ENCODE measurements at regions not wholly inside any gene's neighbourhood (a gene's known extent, or its start where the extent isn't known, plus 50 kb on each side); places are given as distances from the start of the nearest gene placed in this dataset.

DNA sequence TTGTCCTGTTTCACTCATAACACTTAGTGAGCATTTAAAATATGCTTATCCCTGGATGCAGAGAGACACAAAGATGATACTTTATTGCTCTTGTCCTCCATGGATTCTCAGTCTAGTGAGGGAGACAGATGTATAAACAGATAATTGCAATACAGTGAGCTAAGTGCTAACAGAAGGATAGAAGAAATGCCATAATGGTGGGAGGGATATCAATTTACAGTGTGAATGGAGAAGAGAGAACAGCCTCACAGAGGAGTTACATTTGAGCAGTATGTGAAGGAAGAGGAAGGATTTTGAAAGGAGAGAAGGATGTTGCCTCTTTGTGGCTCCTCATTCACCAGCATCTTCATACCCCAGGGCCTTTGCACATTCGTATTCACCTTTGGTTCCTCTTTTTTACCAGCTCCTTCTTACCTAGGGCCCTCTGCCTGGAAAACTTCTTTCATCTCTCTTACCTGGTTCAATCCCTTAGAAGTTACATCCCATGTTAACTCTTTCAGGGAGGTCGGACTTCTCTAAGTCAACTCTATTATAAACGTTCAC lies 341.7 kb downstream of the PRL start:
- no peaks in the 10 kb centered on the region for H3K36me3 ChIP-seq (ENCODE audit: control insufficient read depth in 2 of 2, extremely low read depth in 1 of 2, insufficient read depth in 2 of 2, low read length in 2 of 2)
- H3K9ac ChIP-seq (ENCODE audit: control insufficient read depth, extremely low read depth, insufficient read depth, low read length) = no peak overlapping the region
- H3K4me1 ChIP-seq (ENCODE audit: control insufficient read depth, extremely low read depth, insufficient read depth, low read length) = peaks cover 4% of the 10 kb centered on the region
- H3K27ac ChIP-seq (ENCODE audit: control insufficient read depth, insufficient read depth, low read length) = no peak overlapping the region
- H3K9me3 ChIP-seq (ENCODE audit: control insufficient read depth, low read depth, low read length) = no peaks in the 10 kb centered on the region
- no peak for DNase-seq (ENCODE audit: low read depth, low spot score)
- H3K9me1 ChIP-seq (ENCODE audit: control insufficient read depth, extremely low read depth, insufficient read depth, low read length) = no peaks in the 10 kb centered on the region
- H2AFZ ChIP-seq (ENCODE audit: control insufficient read depth, low read length) = no peak overlapping the region
- H3K4me2 ChIP-seq (ENCODE audit: control insufficient read depth, extremely low read depth, insufficient read depth, low read depth, low read length) = no peak overlapping the region
- no peaks in the 10 kb centered on the region for H4K20me1 ChIP-seq (ENCODE audit: control insufficient read depth, extremely low read depth, insufficient read depth, low read length)
- no peak for FAIRE-seq
- H3K79me2 ChIP-seq (ENCODE audit: control insufficient read depth, insufficient read depth, low read length) = no peaks in the 10 kb centered on the region
- H3K4me3 ChIP-seq (ENCODE audit: control insufficient read depth in 2 of 3, extremely low read depth in 1 of 3, insufficient read depth in 2 of 3, low read depth in 1 of 3, low read length in 3 of 3) = no peak overlapping the region
- TF ChIP-seq, protein P1, sequence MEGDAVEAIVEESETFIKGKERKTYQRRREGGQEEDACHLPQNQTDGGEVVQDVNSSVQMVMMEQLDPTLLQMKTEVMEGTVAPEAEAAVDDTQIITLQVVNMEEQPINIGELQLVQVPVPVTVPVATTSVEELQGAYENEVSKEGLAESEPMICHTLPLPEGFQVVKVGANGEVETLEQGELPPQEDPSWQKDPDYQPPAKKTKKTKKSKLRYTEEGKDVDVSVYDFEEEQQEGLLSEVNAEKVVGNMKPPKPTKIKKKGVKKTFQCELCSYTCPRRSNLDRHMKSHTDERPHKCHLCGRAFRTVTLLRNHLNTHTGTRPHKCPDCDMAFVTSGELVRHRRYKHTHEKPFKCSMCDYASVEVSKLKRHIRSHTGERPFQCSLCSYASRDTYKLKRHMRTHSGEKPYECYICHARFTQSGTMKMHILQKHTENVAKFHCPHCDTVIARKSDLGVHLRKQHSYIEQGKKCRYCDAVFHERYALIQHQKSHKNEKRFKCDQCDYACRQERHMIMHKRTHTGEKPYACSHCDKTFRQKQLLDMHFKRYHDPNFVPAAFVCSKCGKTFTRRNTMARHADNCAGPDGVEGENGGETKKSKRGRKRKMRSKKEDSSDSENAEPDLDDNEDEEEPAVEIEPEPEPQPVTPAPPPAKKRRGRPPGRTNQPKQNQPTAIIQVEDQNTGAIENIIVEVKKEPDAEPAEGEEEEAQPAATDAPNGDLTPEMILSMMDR (optimal IDR thresholded peaks at IDR 0.05 in 1 of 3, IDR thresholded peaks at IDR 0.05 in 1 of 3, conservative IDR thresholded peaks at IDR 0.05 in 1 of 3; ENCODE audit: extremely low read depth in 1 of 3, insufficient read depth in 2 of 3, low read length in 3 of 3) = no peak
- TF ChIP-seq EZH2 (IDR thresholded peaks at IDR 0.05; ENCODE audit: low read length) = no peak
- dilution Hi-C loops (cut with MboI; ENCODE audit: extremely low pct_ligation_motif_present, low sequenced_read_pairs) = no loop called here
- H3K27me3 ChIP-seq (ENCODE audit: control insufficient read depth, extremely low read depth, insufficient read depth, low read length) = no peaks in the 10 kb centered on the region

DNA sequence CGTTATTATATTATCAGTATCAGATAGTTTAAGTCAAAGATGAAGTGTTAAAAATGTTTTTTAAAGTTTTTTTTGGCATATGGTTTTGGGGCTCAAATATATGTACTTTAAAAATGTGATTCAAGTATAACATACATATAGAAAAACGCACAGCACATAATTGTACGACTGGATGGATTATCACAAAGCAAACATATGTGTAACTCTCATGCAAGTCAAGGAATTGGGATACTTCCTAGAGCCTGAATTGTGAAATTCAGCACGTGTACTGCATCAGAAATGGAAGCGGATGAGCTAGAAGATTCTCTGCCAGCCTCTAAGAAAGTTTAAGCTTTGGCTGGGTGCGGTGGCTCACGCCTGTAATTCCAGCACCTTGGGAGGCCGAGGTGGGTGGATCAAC lies 340.9 kb downstream of the PRL start:
- TF ChIP-seq, protein P1 (optimal IDR thresholded peaks at IDR 0.05 in 1 of 3, IDR thresholded peaks at IDR 0.05 in 1 of 3, conservative IDR thresholded peaks at IDR 0.05 in 1 of 3; ENCODE audit: extremely low read depth in 1 of 3, insufficient read depth in 2 of 3, low read length in 3 of 3) = no peak
- TF ChIP-seq EZH2 (IDR thresholded peaks at IDR 0.05; ENCODE audit: low read length) = no peak
- no peak overlapping the region for H2AFZ ChIP-seq (ENCODE audit: control insufficient read depth, low read length)
- H3K27ac ChIP-seq (ENCODE audit: control insufficient read depth, insufficient read depth, low read length) = no peak overlapping the region
- no peak overlapping the region for H3K9ac ChIP-seq (ENCODE audit: control insufficient read depth, extremely low read depth, insufficient read depth, low read length)
- H3K27me3 ChIP-seq (ENCODE audit: control insufficient read depth, extremely low read depth, insufficient read depth, low read length) = no peaks in the 10 kb centered on the region
- H3K9me1 ChIP-seq (ENCODE audit: control insufficient read depth, extremely low read depth, insufficient read depth, low read length) = no peaks in the 10 kb centered on the region
- no peaks in the 10 kb centered on the region for H4K20me1 ChIP-seq (ENCODE audit: control insufficient read depth, extremely low read depth, insufficient read depth, low read length)
- no peaks in the 10 kb centered on the region for H3K36me3 ChIP-seq (ENCODE audit: control insufficient read depth in 2 of 2, extremely low read depth in 1 of 2, insufficient read depth in 2 of 2, low read length in 2 of 2)
- H3K79me2 ChIP-seq (ENCODE audit: control insufficient read depth, insufficient read depth, low read length) = no peaks in the 10 kb centered on the region
- no peak overlapping the region for H3K4me2 ChIP-seq (ENCODE audit: control insufficient read depth, extremely low read depth, insufficient read depth, low read depth, low read length)
- DNase-seq (ENCODE audit: low read depth, low spot score) = no peak
- dilution Hi-C loops (cut with MboI; ENCODE audit: extremely low pct_ligation_motif_present, low sequenced_read_pairs) = no loop called here
- H3K9me3 ChIP-seq (ENCODE audit: control insufficient read depth, low read depth, low read length) = no peaks in the 10 kb centered on the region
- FAIRE-seq = no peak
- H3K4me3 ChIP-seq (ENCODE audit: control insufficient read depth in 2 of 3, extremely low read depth in 1 of 3, insufficient read depth in 2 of 3, low read depth in 1 of 3, low read length in 3 of 3) = no peak overlapping the region
- H3K4me1 ChIP-seq (ENCODE audit: control insufficient read depth, extremely low read depth, insufficient read depth, low read length) = peaks cover 4% of the 10 kb centered on the region

All from keratinocyte (primary cell).